22Rv1 (cell line): ENCODE measurements at regions not wholly inside any gene's neighbourhood (a gene's known extent, or its start where the extent isn't known, plus 50 kb on each side); places are given as distances from the start of the nearest gene placed in this dataset.

ENCODE experiments used
- CTCF ChIP-seq: fragments of 450-650 bp; IDR thresholded peaks from 2 replicates; pipeline ENCODE4 v1.5.1; 2017; ENCODE audit warnings: mild to moderate bottlenecking
- ZFX ChIP-seq: fragments of 450-650 bp; IDR thresholded peaks from 2 replicates; pipeline ENCODE4 v1.6.1; 2017; ENCODE audit warnings: antibody characterized with exemption, borderline replicate concordance

- peak; percentile 74 for TF ChIP-seq CTCF
- no peak for TF ChIP-seq ZFX
Observed at GRCh38 chr1:78839704-78840277, 166.7 kb downstream of the ADGRL4 start.
